H9 (cell line): ENCODE measurements at regions not wholly inside any gene's neighbourhood (a gene's known extent, or its start where the extent isn't known, plus 50 kb on each side); places are given as distances from the start of the nearest gene placed in this dataset.
A peak's percentile ranks its signal among the peaks of the same experiment; 100 is the strongest.

ENCODE experiments used
- DNase-seq: peaks from one replicate; pipeline ENCODE4 v3.0.0-alpha.2; 2017
- H2AFZ ChIP-seq: one replicate; pipeline ENCODE4 v1.6.1; 2013; ENCODE audit warnings: mild to moderate bottlenecking, low read length, control low read depth, moderate library complexity
- H2AK5ac ChIP-seq: 2 replicates; pipeline ENCODE4 v1.6.1; 2013; ENCODE audit warnings: low read length, control low read depth, mixed read lengths; ENCODE audit not compliant: insufficient read length
- H2BK120ac ChIP-seq: one replicate; pipeline ENCODE4 v1.6.1; 2013; ENCODE audit warnings: low read depth, mild to moderate bottlenecking, low read length, control low read depth, inconsistent platforms; ENCODE audit not compliant: poor library complexity, severe bottlenecking
- H2BK12ac ChIP-seq: 2 replicates; pipeline ENCODE4 v1.6.1; 2013; ENCODE audit warnings: low read length, control low read depth, mixed read lengths, low read depth; ENCODE audit not compliant: insufficient read length
- H2BK15ac ChIP-seq: 2 replicates; pipeline ENCODE4 v1.6.1; 2013; ENCODE audit warnings: low read depth, low read length, control low read depth
- H2BK20ac ChIP-seq: one replicate; pipeline ENCODE4 v1.6.1; 2013; ENCODE audit warnings: low read depth, mild to moderate bottlenecking, low read length, control low read depth, inconsistent platforms; ENCODE audit not compliant: poor library complexity, severe bottlenecking
- H2BK5ac ChIP-seq: 2 replicates; pipeline ENCODE4 v1.6.1; 2013; ENCODE audit warnings: low read length, control low read depth, mixed read lengths; ENCODE audit not compliant: insufficient read length
- H3K14ac ChIP-seq: 2 replicates; pipeline ENCODE4 v1.6.1; 2013; ENCODE audit warnings: low read length, control low read depth; ENCODE audit not compliant: insufficient read depth
- H3K18ac ChIP-seq: 2 replicates; pipeline ENCODE4 v1.6.1; 2013; ENCODE audit warnings: low read depth, mild to moderate bottlenecking, mixed read lengths, low read length, control low read depth; ENCODE audit not compliant: insufficient read length
- H3K23ac ChIP-seq: 2 replicates; pipeline ENCODE4 v1.6.1; 2013; ENCODE audit warnings: low read length, control low read depth, mixed read lengths, low read depth; ENCODE audit not compliant: insufficient read length
- H3K23me2 ChIP-seq: 2 replicates; pipeline ENCODE4 v1.6.1; 2013; ENCODE audit warnings: low read depth, mild to moderate bottlenecking, mixed read lengths, low read length, control low read depth; ENCODE audit not compliant: insufficient read length, poor library complexity, severe bottlenecking
- H3K27ac ChIP-seq: 2 replicates; pipeline ENCODE4 v1.5.1; 2013; ENCODE audit warnings: low read length, control low read depth, mixed read lengths, low read depth; ENCODE audit not compliant: insufficient read length
- H3K27me3 ChIP-seq: 2 replicates; pipeline ENCODE4 v1.6.1; 2013; ENCODE audit warnings: low read length, control low read depth, inconsistent platforms; ENCODE audit not compliant: insufficient read depth
- H3K4ac ChIP-seq: 2 replicates; pipeline ENCODE4 v1.6.1; 2013; ENCODE audit warnings: low read depth, mild to moderate bottlenecking, control low read depth, inconsistent platforms, low read length, moderate library complexity
- H3K4me1 ChIP-seq: 2 replicates; pipeline ENCODE4 v1.6.1; 2013; ENCODE audit warnings: low read length, control low read depth, inconsistent platforms; ENCODE audit not compliant: insufficient read depth
- H3K4me2 ChIP-seq: 2 replicates; pipeline ENCODE4 v1.6.1; 2013; ENCODE audit warnings: low read length, control low read depth, mixed read lengths; ENCODE audit not compliant: insufficient read length, insufficient read depth
- H3K56ac ChIP-seq: 2 replicates; pipeline ENCODE4 v1.6.1; 2013; ENCODE audit warnings: low read depth, mild to moderate bottlenecking, mixed read lengths, low read length, control low read depth; ENCODE audit not compliant: insufficient read length
- H3K79me1 ChIP-seq: 2 replicates; pipeline ENCODE4 v1.6.1; 2013; ENCODE audit warnings: low read depth, mild to moderate bottlenecking, moderate library complexity, low read length, control low read depth, inconsistent platforms; ENCODE audit not compliant: insufficient read depth, poor library complexity, severe bottlenecking
- H3K79me2 ChIP-seq: 2 replicates; pipeline ENCODE4 v1.6.1; 2013; ENCODE audit warnings: low read length, control low read depth, inconsistent platforms; ENCODE audit not compliant: insufficient read depth
- H3K9ac ChIP-seq: 2 replicates; pipeline ENCODE4 v1.6.1; 2013; ENCODE audit warnings: low read length, control low read depth, mixed read lengths; ENCODE audit not compliant: insufficient read length; ENCODE audit errors: extremely low read depth
- H3K9me3 ChIP-seq: one replicate; pipeline ENCODE4 v1.6.1; 2013; ENCODE audit warnings: low read depth, low read length, inconsistent platforms; ENCODE audit not compliant: control insufficient read depth
- H3T11ph ChIP-seq: one replicate; pipeline ENCODE4 v1.6.1; 2013; ENCODE audit warnings: mild to moderate bottlenecking, low read length, control low read depth, inconsistent platforms
- H4K20me1 ChIP-seq: one replicate; pipeline ENCODE4 v1.6.1; 2013; ENCODE audit not compliant: control insufficient read depth, insufficient read length, insufficient read depth
- H4K5ac ChIP-seq: 2 replicates; pipeline ENCODE4 v1.6.1; 2013; ENCODE audit warnings: low read depth, mild to moderate bottlenecking, mixed read lengths, low read length, control low read depth; ENCODE audit not compliant: insufficient read length
- H4K8ac ChIP-seq: replicated peaks from 2 replicates; pipeline ENCODE4 v1.6.1; 2013; ENCODE audit warnings: low read length, control low read depth, mixed read lengths, low read depth; ENCODE audit not compliant: insufficient read length
- H4K91ac ChIP-seq: 2 replicates; pipeline ENCODE4 v1.6.1; 2013; ENCODE audit warnings: low read depth, mild to moderate bottlenecking, moderate library complexity, mixed read lengths, low read length, control low read depth; ENCODE audit not compliant: insufficient read length
- H3K27ac Mint-ChIP-seq, 3 experiments: 2 replicates in 2 of 3; 3 replicates in 1 of 3; pipeline ENCODE4 v1.8.0; 2020 to 2021; ENCODE audit warnings: mixed read lengths in 3 of 3, mild to moderate bottlenecking in 1 of 3, moderate library complexity in 1 of 3
- H3K27me3 Mint-ChIP-seq: 2 replicates; pipeline ENCODE4 v1.8.0; 2021; ENCODE audit warnings: low read depth, mild to moderate bottlenecking, moderate library complexity, mixed read lengths
- H3K36me3 Mint-ChIP-seq, 3 experiments: 2 replicates in 2 of 3; 3 replicates in 1 of 3; pipeline ENCODE4 v1.8.0; 2020 to 2021; ENCODE audit warnings: low read depth in 3 of 3, mixed read lengths in 3 of 3; ENCODE audit not compliant: insufficient read depth in 1 of 3
- H3K4me1 Mint-ChIP-seq, 2 experiments: 2 replicates each; pipeline ENCODE4 v1.8.0; 2020; ENCODE audit warnings: mixed read lengths in 2 of 2
- H3K4me3 Mint-ChIP-seq, 2 experiments: 2 replicates in 1 of 2; 3 replicates in 1 of 2; pipeline ENCODE4 v1.8.0; 2020 to 2021; ENCODE audit warnings: mild to moderate bottlenecking in 2 of 2, mixed read lengths in 2 of 2, moderate library complexity in 1 of 2
- H3K9me3 Mint-ChIP-seq, 2 experiments: 2 replicates in 1 of 2; 3 replicates in 1 of 2; pipeline ENCODE4 v1.8.0; 2020; ENCODE audit warnings: mild to moderate bottlenecking in 2 of 2, mixed read lengths in 2 of 2, moderate library complexity in 1 of 2
- CTCF ChIP-seq: fragments of 200-600 bp; sonication (generic); conservative IDR thresholded peaks from 3 replicates; pipeline ENCODE4 v1.8.0; 2021; ENCODE audit warnings: antibody characterized with exemption, mild to moderate bottlenecking
- WGBS: extraction: QIAGEN DNeasy Blood & Tissue Kit; methylation state at CpG from one replicate; pipeline ENCODE4 v1.1.7; 2013; ENCODE audit warnings: missing lambda C conversion rate, low lambda C conversion rate, mixed read lengths; ENCODE audit not compliant: insufficient read length; ENCODE audit errors: extremely low coverage; 5-methylcytosine and 5-hydroxymethylcytosine counted together

- Histone ChIP-seq H2AK5ac (no peak overlapping the region), H4K8ac (no peak overlapping the region), H3K23me2 (no peaks in the 10 kb centered on the region), H3K27me3 (no peaks in the 10 kb centered on the region), H3K14ac (no peak overlapping the region), H2BK15ac (no peak overlapping the region), H3T11ph (no peak overlapping the region), H3K23ac (no peak overlapping the region), H4K91ac (no peak overlapping the region), H4K20me1 (no peaks in the 10 kb centered on the region), H3K27ac (no peak overlapping the region), H3K9ac (no peak overlapping the region), H3K56ac (no peak overlapping the region), H3K79me1 (no peaks in the 10 kb centered on the region), H4K5ac (no peak overlapping the region), H2AFZ (no peak overlapping the region), H3K4me2 (no peak overlapping the region), H2BK5ac (no peak overlapping the region), H3K9me3 (no peaks in the 10 kb centered on the region), H3K18ac (no peak overlapping the region), H3K4ac (no peak overlapping the region), H2BK20ac (no peak overlapping the region), H3K4me1 (peaks cover 8% of the 10 kb centered on the region; the same call in 1 of the 2 replicates), H2BK120ac (no peak overlapping the region), H3K79me2 (no peaks in the 10 kb centered on the region), H2BK12ac (no peak overlapping the region)
- Mint-ChIP-seq H3K9me3 (no peaks in the 10 kb centered on the region), H3K27ac (peak overlapping the region; percentile 70 to 92 (median 81); a peak in 6 of 7 replicates), H3K4me1 (peaks cover 40 to 42% of the 10 kb centered on the region in 2 experiments), H3K36me3 (no peaks in the 10 kb centered on the region; a peak in 1 of 7 replicates), H3K4me3 (peak overlapping the region in 1 of 2 experiments; percentile 7; a peak in 1 of 5 replicates), H3K27me3 (no peaks in the 10 kb centered on the region)
- no CpG with 5 or more reads among the region's 5 CpGs for WGBS
- no peak for TF ChIP-seq CTCF
- DNase-seq = no peak
Observed at GRCh38 chr7:117962366-117962994, 89.2 kb upstream of the CTTNBP2 start.
